GM10266 (cell line): ENCODE measurements at regions not wholly inside any gene's neighbourhood (a gene's known extent, or its start where the extent isn't known, plus 50 kb on each side); places are given as distances from the start of the nearest gene placed in this dataset.

Experiments used
- DNase-seq: peaks from one replicate; pipeline ENCODE4 v3.0.0; 2012; ENCODE audit errors: extremely low spot score
- TF ChIP-seq, protein P1 (sequence below): IDR thresholded peaks from 2 replicates; pipeline ENCODE4 v1.5.1; 2012; ENCODE audit warnings: mild to moderate bottlenecking, low read depth; ENCODE audit not compliant: control insufficient read depth, insufficient read depth; ENCODE audit errors: missing control alignments

DNA sequence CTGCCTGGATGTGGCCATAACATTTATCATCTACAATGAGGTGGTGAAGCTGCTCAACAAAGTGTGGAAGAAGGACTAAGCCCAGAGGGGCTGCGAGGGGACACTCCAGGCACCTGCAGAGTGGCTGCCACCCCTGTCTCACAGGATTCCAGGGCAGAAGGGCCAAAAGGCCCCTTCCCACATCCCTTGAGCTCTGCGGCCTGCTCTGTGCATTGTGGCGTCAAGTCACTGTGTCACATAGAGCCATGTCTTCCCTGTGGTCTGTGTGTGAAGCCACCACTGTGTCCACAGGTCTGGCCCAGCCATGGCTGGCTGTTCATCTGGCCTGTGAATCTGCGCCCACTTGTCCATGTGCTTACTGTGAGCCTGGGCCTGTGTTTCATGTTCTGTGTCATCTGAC is 1714.6 kb downstream of the TP53TG3F start:
- TF ChIP-seq, protein P1, sequence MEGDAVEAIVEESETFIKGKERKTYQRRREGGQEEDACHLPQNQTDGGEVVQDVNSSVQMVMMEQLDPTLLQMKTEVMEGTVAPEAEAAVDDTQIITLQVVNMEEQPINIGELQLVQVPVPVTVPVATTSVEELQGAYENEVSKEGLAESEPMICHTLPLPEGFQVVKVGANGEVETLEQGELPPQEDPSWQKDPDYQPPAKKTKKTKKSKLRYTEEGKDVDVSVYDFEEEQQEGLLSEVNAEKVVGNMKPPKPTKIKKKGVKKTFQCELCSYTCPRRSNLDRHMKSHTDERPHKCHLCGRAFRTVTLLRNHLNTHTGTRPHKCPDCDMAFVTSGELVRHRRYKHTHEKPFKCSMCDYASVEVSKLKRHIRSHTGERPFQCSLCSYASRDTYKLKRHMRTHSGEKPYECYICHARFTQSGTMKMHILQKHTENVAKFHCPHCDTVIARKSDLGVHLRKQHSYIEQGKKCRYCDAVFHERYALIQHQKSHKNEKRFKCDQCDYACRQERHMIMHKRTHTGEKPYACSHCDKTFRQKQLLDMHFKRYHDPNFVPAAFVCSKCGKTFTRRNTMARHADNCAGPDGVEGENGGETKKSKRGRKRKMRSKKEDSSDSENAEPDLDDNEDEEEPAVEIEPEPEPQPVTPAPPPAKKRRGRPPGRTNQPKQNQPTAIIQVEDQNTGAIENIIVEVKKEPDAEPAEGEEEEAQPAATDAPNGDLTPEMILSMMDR, result no peak
- no peak for DNase-seq

DNA sequence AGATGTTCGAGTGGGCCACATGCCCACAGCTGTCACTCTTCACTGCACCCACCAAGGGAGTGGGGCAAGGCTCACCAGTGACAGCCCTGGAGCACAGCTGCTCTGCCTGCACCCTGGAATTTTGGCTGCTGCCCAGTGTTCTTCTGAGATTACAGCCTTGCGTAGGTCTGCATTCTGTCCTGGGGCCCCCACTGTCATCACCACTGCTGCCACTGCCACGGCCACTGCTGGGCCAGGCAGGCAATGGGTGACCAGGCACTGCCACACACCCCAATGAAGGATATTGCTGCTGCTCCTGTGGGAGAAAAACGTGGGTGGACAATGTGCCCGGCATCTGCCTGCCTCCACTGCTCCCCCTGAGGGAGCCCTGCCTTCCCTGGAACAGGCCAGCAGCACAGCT is 1717.0 kb downstream of the TP53TG3F start:
- TF ChIP-seq, protein P1, result no peak

DNA sequence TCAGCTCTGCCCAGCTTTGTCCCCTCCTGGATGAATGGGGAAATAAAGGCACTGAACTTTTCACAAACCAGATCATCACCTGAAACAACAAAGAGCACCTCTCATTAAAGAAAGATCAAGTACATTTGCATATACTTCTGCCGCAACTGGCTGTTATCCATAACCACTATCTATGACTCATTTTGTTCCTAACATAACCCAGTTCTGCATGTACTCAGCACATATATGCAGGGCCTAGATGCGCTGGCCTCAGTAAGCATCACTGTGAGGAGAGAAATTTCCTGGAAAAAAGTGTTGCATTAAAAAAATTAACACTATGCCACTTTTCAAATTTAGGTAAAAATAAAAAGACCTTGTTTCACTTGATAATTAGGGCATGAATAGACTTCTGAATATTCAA is 1718.4 kb downstream of the TP53TG3F start:
- TF ChIP-seq, protein P1, result no peak
- DNase-seq, result no peak

More for the DNA sequence above, 1717.0 kb downstream of the TP53TG3F start:
- no peak for DNase-seq

DNA sequence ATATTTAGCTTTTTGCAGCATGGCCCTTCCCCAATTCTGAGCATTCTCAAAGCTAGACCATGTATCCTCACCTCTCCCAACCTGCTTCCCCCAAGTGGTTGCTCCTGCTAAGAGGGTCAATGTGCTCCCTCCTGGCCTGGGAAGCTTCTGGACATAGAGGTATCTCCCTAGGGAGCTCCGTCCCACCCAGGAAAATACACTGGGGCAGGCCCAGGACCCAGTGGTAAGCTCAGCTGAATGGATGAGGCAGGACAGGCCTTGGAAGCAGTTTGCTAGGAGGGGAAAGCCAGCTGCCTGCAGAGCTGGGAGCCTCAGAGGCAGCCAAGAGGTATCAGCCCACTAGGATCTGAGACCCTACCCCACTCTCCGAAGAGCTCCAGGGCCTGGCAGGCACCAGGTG is 1721.6 kb downstream of the TP53TG3F start:
- TF ChIP-seq, protein P1, result no peak
- DNase-seq, result no peak

DNA sequence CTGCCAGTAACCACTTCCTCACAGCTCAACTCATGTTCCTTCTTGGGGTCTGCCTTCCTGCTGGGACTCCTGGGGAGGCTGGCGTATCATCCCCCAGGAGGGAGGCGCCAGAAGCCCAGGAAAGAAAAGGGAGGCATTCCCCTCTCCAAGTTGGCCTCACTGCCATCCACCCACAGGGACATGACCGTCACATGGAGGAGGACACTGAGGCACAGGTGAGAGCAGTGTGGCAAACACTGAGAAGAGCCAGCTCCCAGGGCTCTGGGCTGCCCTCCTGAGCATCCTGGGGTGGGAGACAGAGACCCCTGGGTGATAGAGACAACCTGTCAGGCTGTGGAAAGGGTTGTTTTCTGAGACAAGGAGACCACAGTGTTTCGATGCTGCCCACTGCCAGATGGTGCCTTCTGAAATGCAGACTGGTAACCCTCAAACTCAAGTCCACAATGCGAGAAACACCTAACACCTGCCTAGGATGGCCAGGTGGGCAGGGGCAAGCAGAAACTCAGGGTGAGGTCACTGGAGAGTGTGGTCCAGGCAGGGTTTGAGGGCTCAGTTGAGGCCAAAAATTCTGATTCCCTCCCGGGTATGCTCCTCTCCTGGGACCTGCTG is 1722.1 kb downstream of the TP53TG3F start:
- no peak for DNase-seq
- TF ChIP-seq, protein P1, result no peak

DNA sequence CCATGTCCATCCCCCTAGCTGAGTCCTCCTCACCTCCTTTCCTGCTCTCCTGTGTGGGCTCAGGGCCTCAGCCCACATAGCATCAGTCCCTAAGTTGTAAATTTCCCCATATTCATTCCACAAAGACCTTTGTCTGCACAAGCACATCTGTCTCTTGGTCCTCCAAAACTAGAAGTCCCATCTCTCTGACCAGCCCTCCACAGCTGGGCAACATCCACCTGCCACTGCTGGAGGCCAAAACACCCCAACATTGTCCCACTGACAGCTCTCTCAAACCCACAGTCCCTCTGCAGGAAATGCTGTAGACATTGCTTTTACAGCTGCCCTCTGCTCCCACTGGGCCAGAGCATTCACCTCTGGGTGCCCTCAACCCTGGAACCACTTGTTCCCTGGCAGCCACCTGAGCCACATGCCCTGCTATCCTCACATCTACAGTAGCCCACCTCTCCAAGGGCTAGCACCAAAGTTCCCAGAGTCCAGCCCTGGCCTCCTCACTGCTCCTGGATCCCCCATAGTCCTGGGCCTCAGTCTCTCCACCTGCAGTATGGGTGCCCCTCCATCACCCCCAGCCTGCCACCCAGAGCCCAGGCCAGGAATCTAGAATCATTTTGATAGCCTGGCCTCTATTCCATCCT is 1722.7 kb downstream of the TP53TG3F start:
- TF ChIP-seq, protein P1, result no peak
- DNase-seq, result no peak

DNA sequence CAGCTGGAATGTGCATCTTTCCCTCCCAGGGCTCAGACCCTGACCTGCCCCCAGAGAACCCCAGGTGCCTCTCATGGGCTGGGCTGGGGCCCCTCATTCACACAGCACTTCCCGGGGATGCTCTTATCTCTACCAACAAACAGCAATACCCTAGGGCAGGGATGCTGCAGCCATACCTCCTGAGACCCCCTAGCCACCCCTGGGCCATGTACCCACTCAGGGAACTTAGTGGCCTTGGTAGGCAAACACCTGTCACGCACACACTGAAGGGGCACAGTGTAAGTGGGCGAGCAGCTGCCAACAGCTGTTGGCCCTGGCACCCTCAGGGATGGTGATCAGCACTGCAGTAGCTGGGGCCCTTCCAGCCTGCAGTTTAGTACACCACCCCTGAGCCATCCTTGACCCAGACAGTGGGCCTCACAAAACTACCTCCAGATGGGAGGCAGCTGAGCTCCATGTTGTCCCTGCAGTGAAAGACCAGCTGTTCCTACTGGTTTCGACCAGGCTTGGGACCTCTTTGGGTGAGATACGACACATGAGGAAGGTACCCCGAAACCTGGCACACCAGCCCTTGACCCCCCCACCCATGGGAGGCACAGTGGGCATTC is 1723.6 kb downstream of the TP53TG3F start:
- TF ChIP-seq, protein P1, result no peak

More for the DNA sequence above, 1723.6 kb downstream of the TP53TG3F start:
- DNase-seq, result no peak
